Brain microvascular endothelial cell (primary cell): ENCODE measurements at regions not wholly inside any gene's neighbourhood (a gene's known extent, or its start where the extent isn't known, plus 50 kb on each side); places are given as distances from the start of the nearest gene placed in this dataset.
"Not testable (repeated sequence)": the region's sequence is repeated elsewhere in the genome, so short reads cannot be mapped to it uniquely, and the experiment has no call there.

Experiments used
- DNase-seq: peaks from one replicate; pipeline ENCODE4 v3.0.0-alpha.2; 2020
- H3K27ac ChIP-seq: fragments of 250-450 bp; sonication (Bioruptor Pico); 2 replicates; pipeline ENCODE4 v1.5.1; 2020; ENCODE audit warnings: mild to moderate bottlenecking, moderate library complexity
- H3K27me3 ChIP-seq: fragments of 250-450 bp; sonication (Bioruptor Pico); replicated peaks from 2 replicates; pipeline ENCODE4 v1.5.1; 2020; ENCODE audit warnings: mild to moderate bottlenecking
- H3K36me3 ChIP-seq: fragments of 250-450 bp; sonication (Bioruptor Pico); replicated peaks from 2 replicates; pipeline ENCODE4 v1.5.1; 2020; ENCODE audit warnings: mild to moderate bottlenecking
- H3K4me3 ChIP-seq: 2 replicates; pipeline ENCODE4 v1.5.1; 2011; ENCODE audit warnings: low read depth, mild to moderate bottlenecking, control low read depth, low read length, moderate library complexity
- in situ Hi-C: cut with HindIII; loops from 2 replicates; pipeline ENCODE4 v1.10.0; 2017; ENCODE audit warnings: low sequenced_read_pairs, low pct_ligation_motif_present
- TF ChIP-seq, protein P1 (sequence below): IDR thresholded peaks from 2 replicates; pipeline ENCODE4 v1.5.1; 2011; ENCODE audit warnings: low read depth, mild to moderate bottlenecking, moderate library complexity, low read length, control low read depth, inconsistent platforms; ENCODE audit errors: missing control alignments

DNA sequence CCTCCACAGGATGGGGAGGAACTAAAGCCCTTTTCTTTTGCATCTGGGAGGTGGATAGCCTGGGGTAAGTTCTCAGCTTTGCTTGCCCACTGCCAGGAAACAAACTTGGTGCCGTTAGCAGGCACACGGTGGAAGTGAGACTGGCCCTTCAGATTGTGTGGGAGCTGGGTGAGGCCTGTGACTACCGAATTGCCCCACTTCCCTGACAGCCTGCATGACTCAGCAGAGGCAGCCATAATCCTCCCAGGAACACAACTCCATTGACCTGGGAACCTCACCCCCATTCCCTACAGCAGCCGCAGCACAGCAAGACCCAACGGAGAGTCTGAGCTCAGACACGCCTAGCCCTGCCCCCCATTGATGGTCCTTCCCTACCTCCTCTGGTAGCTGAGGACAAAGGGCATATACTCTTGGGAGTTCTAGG is 282.6 kb downstream of the KLF13 start:
- peak; percentile 1 for DNase-seq
- Histone ChIP-seq H3K27me3 (no peaks in the 10 kb centered on the region), H3K36me3 (no peaks in the 10 kb centered on the region), H3K27ac (no peak overlapping the region), H3K4me3 (no peak overlapping the region)
- TF ChIP-seq, protein P1, sequence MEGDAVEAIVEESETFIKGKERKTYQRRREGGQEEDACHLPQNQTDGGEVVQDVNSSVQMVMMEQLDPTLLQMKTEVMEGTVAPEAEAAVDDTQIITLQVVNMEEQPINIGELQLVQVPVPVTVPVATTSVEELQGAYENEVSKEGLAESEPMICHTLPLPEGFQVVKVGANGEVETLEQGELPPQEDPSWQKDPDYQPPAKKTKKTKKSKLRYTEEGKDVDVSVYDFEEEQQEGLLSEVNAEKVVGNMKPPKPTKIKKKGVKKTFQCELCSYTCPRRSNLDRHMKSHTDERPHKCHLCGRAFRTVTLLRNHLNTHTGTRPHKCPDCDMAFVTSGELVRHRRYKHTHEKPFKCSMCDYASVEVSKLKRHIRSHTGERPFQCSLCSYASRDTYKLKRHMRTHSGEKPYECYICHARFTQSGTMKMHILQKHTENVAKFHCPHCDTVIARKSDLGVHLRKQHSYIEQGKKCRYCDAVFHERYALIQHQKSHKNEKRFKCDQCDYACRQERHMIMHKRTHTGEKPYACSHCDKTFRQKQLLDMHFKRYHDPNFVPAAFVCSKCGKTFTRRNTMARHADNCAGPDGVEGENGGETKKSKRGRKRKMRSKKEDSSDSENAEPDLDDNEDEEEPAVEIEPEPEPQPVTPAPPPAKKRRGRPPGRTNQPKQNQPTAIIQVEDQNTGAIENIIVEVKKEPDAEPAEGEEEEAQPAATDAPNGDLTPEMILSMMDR: no peak
- in situ Hi-C loops: no loop called here

DNA sequence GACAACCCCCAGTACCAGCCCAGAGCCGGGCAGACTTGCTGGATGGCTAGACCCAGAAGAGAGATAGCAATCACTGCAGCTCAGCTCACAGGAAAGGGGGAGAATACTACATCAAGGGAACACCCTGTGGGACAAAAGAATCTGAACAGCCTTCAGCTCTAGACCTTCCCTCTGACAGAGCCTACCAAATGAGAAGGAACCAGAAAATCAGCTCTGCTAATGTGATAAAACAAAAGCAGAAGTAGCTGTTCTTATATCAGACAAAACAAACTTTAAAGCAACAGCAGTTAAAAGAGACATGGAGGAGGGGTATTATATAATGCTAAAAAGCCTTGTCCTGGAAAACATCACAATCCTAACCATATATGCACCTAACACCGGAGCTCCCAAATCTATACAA is 283.3 kb downstream of the KLF13 start:
- in situ Hi-C loops: no loop called here
- TF ChIP-seq, protein P1: no peak
- DNase-seq: no peak

DNA sequence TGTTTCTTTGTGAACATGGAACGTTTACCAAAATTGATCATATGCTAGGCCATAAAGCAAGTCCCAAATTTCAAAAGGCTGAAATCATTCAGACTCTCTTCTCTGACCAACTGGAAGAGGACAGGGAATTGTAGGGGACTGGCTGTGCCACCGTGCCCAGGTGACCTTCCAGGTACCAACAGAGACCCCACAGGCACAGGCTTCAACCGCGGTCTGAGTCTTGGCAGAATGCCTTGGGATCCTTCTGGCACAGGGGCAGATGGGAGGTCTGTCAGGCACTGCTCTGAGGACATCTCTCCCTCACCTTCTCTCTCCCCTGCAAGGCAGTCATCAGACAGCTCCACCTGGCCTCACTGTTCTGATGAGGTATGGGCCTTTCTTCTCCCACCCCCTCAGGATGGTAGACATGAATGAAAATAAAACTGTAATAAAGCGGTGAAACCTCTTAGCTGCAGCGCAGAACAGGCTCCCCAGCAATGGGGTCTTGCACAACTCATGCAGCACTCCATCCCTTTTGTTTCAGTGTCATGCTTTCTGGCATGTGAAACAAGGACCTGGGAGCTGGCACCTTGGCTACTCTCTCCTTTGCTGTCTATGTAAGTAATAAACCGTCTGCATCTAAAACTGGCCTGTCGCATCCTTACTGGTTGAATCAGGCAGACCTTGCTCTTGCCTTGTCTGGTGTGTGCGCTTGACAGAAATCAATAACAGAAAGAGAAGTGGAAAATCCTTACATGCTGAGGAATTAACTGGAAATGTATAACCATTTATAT is 289.2 kb downstream of the KLF13 start:
- no peaks in the 10 kb centered on the region for H3K36me3 ChIP-seq
- in situ Hi-C loops: no loop called here
- H3K27me3 ChIP-seq: no peaks in the 10 kb centered on the region
- DNase-seq: no peak
- H3K4me3 ChIP-seq: no peak overlapping the region
- TF ChIP-seq, protein P1: no peak
- H3K27ac ChIP-seq: no peak overlapping the region

More for the DNA sequence above, 283.3 kb downstream of the KLF13 start:
- Histone ChIP-seq H3K36me3 (no peaks in the 10 kb centered on the region), H3K27me3 (no peaks in the 10 kb centered on the region), H3K4me3 (no peak overlapping the region), H3K27ac (no peak overlapping the region)

DNA sequence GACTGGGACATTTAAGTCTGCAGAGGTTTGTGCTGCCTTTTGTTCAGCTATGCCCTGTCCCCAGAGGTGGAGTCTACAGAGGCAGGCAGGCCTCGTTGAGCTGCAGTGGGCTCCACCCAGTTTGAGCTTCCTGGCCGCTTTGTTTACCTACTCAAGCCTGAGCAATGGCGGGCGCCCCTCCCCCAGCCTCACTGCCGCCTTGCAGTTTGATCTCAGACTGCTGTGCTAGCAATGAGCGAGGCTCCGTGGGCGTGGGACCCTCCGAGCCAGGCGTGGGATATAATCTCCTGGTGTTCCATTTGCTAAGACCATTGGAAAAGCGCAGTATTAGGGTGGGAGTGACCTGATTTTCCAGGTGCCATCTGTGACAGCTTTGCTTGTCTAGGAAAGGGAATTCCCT is 296.7 kb downstream of the KLF13 start:
- in situ Hi-C loops, H3K36me3 ChIP-seq, H3K27ac ChIP-seq, DNase-seq, H3K4me3 ChIP-seq, H3K27me3 ChIP-seq: not testable (repeated sequence)

DNA sequence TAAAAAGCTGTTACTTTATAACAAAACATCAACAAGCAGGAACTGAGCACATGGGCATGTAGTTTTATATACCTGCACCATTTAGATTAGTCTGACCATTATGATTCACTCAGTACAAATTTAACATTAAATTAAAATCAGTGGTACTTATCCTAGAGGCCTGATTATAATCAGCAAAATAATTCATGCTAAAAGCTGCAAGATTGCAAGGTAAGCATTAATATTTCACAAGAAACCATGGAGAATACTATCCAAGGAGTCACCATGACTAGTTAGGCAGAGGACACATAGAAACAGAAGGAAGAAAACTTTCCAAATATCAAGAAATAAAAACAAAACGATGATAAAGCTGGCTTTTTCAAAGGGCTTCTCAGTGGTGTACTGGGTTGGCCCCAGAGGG is 297.5 kb downstream of the KLF13 start:
- DNase-seq, H3K27ac ChIP-seq, H3K36me3 ChIP-seq, in situ Hi-C loops, H3K27me3 ChIP-seq, H3K4me3 ChIP-seq: not testable (repeated sequence)

DNA sequence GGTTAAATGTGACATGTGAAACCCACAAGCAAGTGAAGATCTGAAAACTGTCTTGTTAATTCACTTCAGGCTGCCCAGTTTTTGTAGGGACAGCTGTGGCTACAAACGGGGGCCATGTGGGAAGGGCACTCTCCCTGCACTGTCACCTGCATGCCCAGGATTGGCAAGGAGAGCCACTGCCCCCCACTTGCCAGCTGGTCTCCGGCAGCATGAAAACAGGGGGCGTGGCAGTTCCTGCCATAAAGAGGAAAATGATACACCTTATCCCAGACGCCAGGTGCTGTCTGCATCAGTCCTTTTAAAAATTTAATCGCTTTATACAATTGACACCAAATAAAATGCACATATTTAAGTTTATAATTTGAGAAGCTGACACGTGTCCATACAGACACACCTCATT is 309.1 kb downstream of the KLF13 start:
- H3K27ac ChIP-seq, H3K36me3 ChIP-seq, H3K27me3 ChIP-seq, H3K4me3 ChIP-seq, DNase-seq, in situ Hi-C loops: not testable (repeated sequence)

DNA sequence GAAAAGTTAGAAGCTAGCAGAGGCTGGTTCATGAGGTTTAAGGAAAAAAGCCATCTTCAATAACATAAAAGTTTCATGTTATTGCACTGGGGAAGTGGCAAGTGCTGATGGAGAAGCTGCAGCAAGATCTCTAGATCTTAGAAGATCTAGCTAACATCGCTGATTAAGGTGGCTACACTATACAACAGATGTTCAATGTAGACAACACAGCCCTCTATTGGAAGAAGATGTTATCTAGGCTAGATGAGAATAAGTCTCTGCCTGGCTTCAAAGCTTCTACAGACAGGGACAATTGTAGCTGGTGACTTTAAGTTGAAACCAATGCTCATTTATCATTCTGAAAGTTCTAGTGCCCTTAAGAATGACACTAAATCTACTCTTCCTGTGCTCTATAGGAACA is 310.3 kb downstream of the KLF13 start:
- in situ Hi-C loops, H3K36me3 ChIP-seq, H3K4me3 ChIP-seq, DNase-seq, H3K27me3 ChIP-seq, H3K27ac ChIP-seq: not testable (repeated sequence)

DNA sequence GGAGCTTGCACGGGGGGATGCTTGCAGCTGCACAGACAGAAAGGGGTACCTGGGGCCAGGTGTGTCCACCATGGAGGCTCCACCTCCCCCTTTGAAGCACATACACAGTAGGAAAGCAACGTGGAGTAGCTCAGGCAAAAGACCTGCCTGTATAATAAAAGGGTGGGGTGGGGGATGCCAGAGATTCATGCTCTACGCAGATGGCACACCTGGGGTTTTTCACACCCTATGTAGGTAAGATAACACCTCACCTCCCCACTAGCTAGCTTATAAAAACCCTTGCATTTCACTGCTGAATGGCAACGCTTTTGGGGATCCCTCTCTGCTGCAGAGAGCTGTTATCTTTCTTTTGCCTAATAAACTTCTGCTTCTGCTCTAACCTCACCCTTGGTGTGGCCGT is 317.3 kb downstream of the KLF13 start:
- in situ Hi-C loops, H3K36me3 ChIP-seq, H3K4me3 ChIP-seq, H3K27ac ChIP-seq, DNase-seq, H3K27me3 ChIP-seq: not testable (repeated sequence)

DNA sequence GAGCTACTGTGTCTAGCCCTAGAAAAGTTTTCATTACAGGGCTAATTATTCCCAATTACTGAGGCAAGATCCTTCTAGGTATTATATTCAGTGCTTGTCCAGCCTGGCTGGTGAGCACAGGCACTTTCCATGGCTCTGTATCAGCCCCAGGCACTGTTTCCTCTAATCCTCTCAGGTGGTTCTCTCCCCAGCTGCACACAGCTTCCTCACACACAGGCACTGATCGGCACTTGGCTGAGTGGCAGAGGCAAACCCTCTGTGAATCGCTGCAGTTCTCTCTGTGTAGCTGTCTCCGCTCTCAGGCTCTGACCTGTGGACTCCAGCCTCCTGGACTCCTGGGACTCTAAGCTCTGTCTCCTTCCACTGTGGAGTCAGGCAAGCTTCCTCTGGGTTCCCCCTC is 318.1 kb downstream of the KLF13 start:
- H3K27me3 ChIP-seq, H3K4me3 ChIP-seq, DNase-seq, H3K36me3 ChIP-seq, H3K27ac ChIP-seq, in situ Hi-C loops: not testable (repeated sequence)

DNA sequence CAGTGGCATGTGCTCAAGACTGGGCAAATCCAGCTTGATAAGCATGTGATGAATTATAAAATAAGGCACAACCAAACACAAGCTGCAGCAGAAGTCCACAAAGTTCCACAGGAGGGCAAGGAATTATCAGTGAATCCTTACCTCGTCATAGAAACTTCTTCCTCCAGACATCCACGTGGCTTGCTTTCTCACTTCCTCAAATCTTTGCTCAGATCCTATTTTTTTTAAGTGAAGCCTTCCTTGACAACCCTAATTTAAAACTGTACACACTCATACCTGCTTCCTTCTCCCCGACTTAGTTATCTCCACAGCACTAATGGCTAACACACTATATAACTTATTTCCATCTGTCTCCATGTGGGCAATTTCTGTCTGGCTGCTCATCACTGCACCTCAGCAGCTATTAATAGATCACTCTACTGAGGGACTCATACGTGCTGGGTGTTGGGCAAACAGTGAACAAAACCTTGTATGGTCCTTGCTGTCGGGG is 320.7 kb downstream of the KLF13 start:
- in situ Hi-C loops, DNase-seq, H3K36me3 ChIP-seq: not testable (repeated sequence)

DNA sequence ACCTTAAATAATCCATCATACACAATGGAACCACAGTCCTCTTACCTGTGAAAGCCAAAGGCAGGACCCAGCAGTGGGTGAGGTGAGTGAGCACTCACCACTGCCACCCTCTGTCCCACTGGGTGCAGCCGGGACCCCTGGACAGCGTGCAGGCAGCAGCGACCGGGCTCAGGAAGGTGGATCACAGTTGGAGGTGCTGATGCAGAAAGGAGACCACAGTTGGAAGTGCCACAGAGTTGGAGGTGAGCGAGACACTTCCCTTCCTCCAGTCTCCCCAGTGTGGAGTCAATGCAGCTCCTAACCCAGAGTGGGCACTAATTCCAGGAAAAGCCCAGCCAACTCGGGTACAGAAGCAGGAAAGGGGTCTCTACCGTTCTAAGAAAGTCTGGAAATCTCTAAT is 323.0 kb downstream of the KLF13 start:
- H3K27ac ChIP-seq, H3K27me3 ChIP-seq, DNase-seq, in situ Hi-C loops, H3K36me3 ChIP-seq, H3K4me3 ChIP-seq: not testable (repeated sequence)

More for the DNA sequence above, 320.7 kb downstream of the KLF13 start:
- not testable (repeated sequence) for H3K4me3 ChIP-seq, H3K27me3 ChIP-seq, H3K27ac ChIP-seq
